Activated CD4-positive, alpha-beta T cell treated with anti-CD3 and anti-CD28 coated beads for 4 hours (primary cell): ENCODE measurements at regions not wholly inside any gene's neighbourhood (a gene's known extent, or its start where the extent isn't known, plus 50 kb on each side); places are given as distances from the start of the nearest gene placed in this dataset.

Experiments used
- DNase-seq, 2 donors: peaks; one replicate each; pipeline ENCODE4 v3.0.0-alpha.2; 2020

- no peak for DNase-seq
These were observed 753.3 kb upstream of the LRRN3 start for GRCh38 chr7:110337646-110338045.

- DNase-seq = no peak
These were observed 743.8 kb upstream of the LRRN3 start for GRCh38 chr7:110347081-110347480.

GRCh38 chr7:110356438-110356837 lies 734.5 kb upstream of the LRRN3 start:
- no peak for DNase-seq

- no peak for DNase-seq
These were observed 732.9 kb upstream of the LRRN3 start for GRCh38 chr7:110358028-110358427.

- DNase-seq = no peak
These were observed 719.2 kb upstream of the LRRN3 start for GRCh38 chr7:110371709-110372108.

- no peak for DNase-seq
These were observed 718.2 kb upstream of the LRRN3 start for GRCh38 chr7:110372685-110373084.

- no peak for DNase-seq
These were observed 717.5 kb upstream of the LRRN3 start for GRCh38 chr7:110373416-110373815.

- DNase-seq = no peak
These were observed 717.1 kb upstream of the LRRN3 start for GRCh38 chr7:110373859-110374258.

- no peak for DNase-seq
These were observed 715.9 kb upstream of the LRRN3 start for GRCh38 chr7:110375068-110375467.

GRCh38 chr7:110382736-110383135 lies 708.2 kb upstream of the LRRN3 start:
- no peak for DNase-seq

GRCh38 chr7:110386006-110386405 lies 704.9 kb upstream of the LRRN3 start:
- no peak for DNase-seq

- DNase-seq = no peak
These were observed 704.0 kb upstream of the LRRN3 start for GRCh38 chr7:110386913-110387312.

GRCh38 chr7:110387689-110388088 lies 703.2 kb upstream of the LRRN3 start:
- DNase-seq = no peak

- no peak for DNase-seq
These were observed 702.5 kb upstream of the LRRN3 start for GRCh38 chr7:110388457-110388856.

- no peak for DNase-seq
These were observed 694.9 kb upstream of the LRRN3 start for GRCh38 chr7:110396021-110396420.

- no peak for DNase-seq
These were observed 692.8 kb upstream of the LRRN3 start for GRCh38 chr7:110397927-110398660.

GRCh38 chr7:110399421-110399820 lies 691.5 kb upstream of the LRRN3 start:
- DNase-seq = no peak

GRCh38 chr7:110400411-110400810 lies 690.5 kb upstream of the LRRN3 start:
- DNase-seq = no peak

GRCh38 chr7:110407242-110407641 lies 683.7 kb upstream of the LRRN3 start:
- DNase-seq = no peak

GRCh38 chr7:110407706-110408105 lies 683.2 kb upstream of the LRRN3 start:
- DNase-seq = no peak

GRCh38 chr7:110412614-110413013 lies 678.3 kb upstream of the LRRN3 start:
- no peak for DNase-seq

- no peak for DNase-seq
These were observed 677.9 kb upstream of the LRRN3 start for GRCh38 chr7:110413038-110413437.

- no peak for DNase-seq
These were observed 673.3 kb upstream of the LRRN3 start for GRCh38 chr7:110417611-110418010.

- DNase-seq = no peak
These were observed 672.2 kb upstream of the LRRN3 start for GRCh38 chr7:110418659-110419280.

GRCh38 chr7:110420788-110421187 lies 670.1 kb upstream of the LRRN3 start:
- DNase-seq = no peak
